GM19438 (cell line): ENCODE measurements at regions not wholly inside any gene's neighbourhood (a gene's known extent, or its start where the extent isn't known, plus 50 kb on each side); places are given as distances from the start of the nearest gene placed in this dataset.
A peak's percentile ranks its signal among the peaks of the same experiment; 100 is the strongest.

Source experiments
- ATAC-seq: cut with Tn5 transposase; IDR thresholded peaks from one replicate; pipeline ENCODE4 v1.9.1; 2021; ENCODE audit warnings: low read depth; ENCODE audit not compliant: unreplicated experiment

DNA sequence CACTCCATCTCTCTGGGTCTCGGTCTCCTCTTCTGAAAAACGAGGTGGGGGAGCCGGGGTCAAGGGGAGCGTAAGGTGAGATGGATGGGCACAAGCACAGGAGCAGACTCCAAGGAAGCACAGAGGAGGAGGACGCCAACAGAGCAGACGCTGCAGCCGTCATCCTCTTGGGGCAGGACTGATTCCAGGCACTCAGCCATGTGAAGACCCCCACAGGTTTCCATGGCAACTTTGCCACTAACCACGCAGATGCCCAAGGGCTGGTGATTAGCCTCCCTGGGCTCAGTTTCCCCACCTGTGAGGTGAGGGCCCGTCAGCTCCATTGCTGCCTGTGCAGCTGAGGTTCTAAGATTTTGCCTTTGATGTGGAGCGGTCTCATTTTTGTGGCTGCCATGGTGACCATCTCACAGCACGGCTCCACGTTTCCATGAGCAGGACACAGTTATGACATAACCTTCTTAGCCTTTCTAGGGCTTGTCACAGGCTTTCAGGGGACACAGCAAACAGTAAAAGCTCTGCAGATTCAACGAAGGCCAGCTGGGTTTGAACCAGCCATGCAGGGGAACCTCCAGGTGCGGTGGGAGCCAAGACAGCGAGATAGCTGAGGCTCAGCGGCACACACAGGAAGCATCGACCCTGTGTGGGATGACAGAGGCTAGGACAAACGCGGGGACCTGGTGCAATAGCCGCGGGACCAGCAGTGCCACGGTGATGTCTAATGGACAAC, 170.3 kb downstream of the NUP210 start:
- ATAC-seq, result no peak

- no peak for ATAC-seq
Measured at GRCh38 chr3:13248640-13249039, 171.5 kb downstream of the NUP210 start.

- ATAC-seq, result no peak
Measured at GRCh38 chr3:13245615-13245978, 172.4 kb upstream of the IQSEC1 start.

DNA sequence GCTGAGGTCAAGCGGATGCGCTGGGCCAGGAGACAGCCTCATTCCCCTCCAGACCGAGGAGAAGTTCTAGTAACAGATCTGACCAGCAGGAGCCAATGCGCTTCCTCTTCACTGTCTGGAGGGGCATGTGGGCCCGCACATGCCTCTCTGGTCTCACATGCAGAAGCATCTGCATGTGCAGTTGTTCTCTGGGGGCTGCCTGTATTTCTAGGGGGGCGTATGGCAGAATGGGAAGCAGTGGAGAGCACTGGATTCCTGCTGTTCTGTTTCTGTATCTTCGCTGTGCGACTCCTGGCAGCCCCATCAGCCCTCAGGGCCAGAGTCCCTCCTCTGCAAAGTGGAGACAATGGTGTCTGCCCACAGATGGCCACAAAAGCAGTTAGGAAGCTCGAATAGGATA, 170.4 kb upstream of the IQSEC1 start:
- no peak for ATAC-seq

GRCh38 chr3:13242364-13242737, 169.1 kb upstream of the IQSEC1 start:
- no peak for ATAC-seq

DNA sequence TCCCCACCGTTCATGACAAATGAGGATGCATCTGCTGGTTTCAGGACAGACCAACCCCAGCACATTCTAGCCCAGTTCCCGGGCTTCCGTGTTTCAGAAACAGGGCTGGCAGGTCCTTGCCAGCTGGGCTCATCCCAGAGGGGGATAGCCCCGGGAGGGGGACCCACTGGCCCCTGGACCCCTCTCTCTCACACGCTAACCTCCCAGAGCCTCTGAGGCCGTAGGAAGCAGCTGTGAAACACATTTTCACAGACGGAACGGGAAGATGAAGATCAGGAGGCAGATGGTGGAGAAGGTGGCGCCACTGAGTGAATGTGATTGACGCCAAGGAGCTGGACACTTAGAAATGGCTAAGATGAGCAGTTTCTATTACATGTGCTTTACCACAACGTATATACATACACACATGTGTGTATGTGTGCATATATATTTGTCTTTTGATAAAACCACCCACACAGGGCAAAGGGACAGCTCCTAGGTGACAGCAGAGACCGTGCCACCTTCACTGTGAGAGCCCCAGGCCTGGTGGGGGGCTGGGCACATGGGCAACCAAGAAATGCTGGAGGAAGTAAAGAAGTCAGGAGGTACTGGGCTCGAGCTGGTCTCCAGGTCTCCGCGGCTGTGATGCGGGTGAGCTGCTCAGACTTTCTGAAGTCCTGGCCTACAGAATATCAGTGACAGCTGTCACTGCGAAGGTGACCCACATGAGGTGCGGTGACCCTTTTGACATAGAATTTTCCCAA, 168.6 kb upstream of the IQSEC1 start:
- ATAC-seq, result no peak

DNA sequence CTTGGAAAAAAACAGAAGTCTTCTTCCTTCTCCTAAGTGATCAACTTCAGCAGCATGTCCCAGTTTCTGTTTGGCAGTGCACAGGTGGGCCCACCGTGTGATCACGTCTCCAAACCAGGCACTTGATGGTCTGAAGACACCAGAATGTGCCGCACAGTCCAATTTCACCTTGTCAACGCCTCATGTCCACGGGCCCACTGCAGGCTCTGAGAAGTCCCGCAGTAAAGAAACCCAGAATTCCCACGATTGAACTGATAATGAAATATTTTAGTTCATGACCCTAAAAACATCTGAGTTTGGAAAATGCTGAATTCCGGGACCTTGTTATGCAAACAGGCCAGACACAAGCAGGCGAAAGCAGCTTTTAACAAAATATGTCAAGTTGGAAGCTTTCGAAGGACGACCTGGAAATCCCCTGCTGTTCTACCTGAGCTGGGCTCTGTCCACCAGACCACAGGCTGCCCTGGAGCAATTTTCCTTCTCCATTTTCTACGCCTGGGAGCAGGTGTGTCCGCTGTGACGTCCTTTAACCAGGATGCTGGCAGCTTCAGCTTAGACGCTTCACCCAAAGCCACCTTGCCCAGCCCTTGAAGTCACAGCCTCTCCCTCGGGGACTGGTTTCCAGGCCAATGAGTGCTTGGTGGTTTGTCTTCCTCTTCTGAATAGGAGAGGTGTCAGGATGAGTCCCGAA, 167.8 kb upstream of the IQSEC1 start:
- no peak for ATAC-seq

DNA sequence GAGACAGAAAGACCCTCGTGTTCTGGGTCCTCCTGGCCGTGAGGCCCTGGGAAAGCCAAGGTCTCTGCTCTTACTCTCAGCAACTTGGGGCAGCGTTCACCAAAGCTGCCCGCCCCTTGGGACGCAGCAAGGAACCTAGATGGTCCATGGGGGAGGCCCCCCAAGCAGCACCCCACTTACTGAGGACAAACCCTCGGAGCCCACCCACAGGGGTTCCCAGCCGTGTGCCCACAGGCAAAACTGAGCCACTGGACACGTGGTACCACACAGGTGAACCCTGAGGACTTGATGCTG, 166.2 kb upstream of the IQSEC1 start:
- no peak for ATAC-seq

DNA sequence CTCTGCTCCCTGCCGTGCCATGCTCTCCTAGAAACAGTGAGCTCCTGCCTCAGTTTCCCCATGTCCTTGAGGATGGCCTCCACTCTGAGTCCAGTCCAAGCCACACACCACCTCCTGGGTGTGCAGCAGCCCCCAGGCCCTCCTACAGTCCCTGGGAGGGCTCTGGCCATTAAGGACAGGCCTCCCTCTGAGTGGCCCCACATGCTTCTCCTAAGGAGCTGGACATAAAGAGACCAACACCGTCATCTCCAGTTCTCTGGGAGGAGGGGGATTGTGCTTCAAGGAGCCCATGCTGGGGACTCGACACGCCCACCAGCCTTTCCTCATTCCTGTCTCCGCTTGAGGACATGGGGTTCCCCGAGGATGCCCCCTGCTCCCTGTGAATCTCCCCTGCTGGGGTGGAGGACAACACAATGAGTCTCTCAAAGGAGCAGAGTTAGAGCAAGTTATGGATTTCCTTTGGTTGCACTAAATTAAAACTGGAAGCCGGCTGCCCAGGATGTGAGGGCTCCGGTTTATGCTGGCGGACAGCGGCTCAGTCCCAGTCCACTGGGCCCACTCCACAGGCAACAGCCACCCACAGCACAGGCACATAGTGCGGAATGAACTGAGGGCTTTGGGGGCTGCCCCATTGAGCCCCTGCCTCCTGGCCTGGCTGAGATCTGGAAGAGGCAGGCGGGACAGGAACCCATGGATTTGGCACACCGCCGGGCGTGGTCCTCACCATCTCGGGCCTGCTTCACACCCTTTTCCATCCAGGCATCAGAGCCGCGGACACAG, 165.6 kb upstream of the IQSEC1 start:
- no peak for ATAC-seq

- ATAC-seq, result no peak
Measured at GRCh38 chr3:13237776-13238490, 164.7 kb upstream of the IQSEC1 start.

DNA sequence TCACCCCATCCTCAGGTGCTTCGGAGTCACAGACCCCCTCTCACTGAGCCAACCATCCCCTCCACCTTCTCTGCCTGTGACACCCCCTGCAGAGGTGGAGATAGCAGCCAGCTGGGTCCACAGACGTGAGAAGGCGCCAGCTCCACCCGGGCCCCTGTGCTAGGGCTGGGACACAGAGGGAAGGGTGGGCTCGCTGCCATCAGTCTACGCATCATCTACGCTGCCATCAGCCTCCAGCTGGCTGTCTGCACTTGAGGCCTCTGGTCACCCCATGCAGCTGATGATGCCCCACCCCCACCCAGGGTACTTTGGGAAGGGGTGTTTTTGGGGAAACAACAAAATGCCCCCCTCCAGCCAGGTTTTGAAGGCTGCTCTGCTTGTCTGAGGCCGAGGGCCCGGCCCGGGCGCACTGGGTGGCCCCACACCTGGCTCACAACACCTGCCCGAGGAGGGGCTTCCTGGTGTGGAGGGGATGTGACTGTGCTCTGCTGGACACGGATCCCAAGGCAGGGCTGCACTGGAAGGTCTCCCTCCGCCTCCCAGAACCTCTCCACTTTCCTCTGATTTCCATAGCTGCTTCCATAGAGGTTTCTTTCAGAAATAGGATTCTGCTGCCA, 163.4 kb upstream of the IQSEC1 start:
- no peak for ATAC-seq

- ATAC-seq, result no peak
Measured at GRCh38 chr3:13235897-13236296, 162.7 kb upstream of the IQSEC1 start.

- peak; percentile 82 for ATAC-seq
Measured at GRCh38 chr3:13235079-13235478, 161.8 kb upstream of the IQSEC1 start.

GRCh38 chr3:13234666-13235065, 161.4 kb upstream of the IQSEC1 start:
- no peak for ATAC-seq

DNA sequence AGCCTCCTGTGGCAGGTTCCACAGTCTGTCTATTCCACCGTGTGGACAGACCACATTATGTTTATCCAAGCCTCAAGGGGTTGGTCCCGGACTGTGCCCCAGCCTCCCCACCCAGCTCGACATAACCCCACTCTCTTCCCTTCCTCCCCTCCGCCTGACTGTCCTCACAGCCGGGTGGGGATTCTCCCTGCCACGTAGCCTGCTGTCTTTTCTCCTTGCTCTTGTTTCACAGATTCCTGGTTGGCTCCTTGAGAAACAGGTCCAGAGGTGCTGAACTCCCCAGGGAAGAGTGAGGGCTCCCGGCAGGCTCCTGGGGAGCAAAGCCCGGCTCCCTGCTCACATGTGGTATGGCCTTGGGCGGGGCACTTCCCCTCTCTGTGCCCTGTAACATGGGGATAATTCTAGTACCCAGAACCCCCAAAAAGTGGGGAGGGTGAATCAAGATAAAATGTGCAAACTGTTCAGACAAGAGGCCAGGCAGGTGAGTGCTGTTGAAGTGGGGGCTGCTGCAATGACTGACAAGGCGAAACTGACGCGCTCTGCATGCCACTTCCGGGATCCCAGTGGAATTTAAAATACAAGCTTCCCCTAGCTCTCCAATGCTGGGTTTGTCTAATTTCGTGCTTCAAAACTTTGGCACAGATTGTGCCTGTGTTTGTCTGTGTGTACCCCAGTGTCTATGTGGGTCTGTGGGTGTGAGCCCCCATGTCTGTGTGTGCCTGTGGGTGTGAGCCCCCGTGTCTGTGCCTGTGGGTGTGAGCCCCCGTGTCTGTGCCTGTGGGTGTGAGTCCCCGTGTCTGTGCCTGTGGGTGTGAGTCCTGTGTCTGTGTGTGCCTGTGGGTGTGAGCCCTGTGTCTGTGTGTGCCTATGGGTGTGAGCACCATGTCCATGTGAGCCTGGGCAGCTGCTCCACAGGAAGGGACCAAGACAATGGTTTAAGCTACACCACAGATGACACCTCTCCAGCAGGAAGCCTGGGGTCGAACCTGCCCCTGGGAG, 160.6 kb upstream of the IQSEC1 start:
- no peak for ATAC-seq

GRCh38 chr3:13231781-13232666, 158.8 kb upstream of the IQSEC1 start:
- ATAC-seq, result no peak

- ATAC-seq, result no peak
Measured at GRCh38 chr3:13229273-13229949, 156.2 kb upstream of the IQSEC1 start.
